ENCODE measurements at regions not wholly inside any gene's neighbourhood (a gene's known extent, or its start where the extent isn't known, plus 50 kb on each side); places are given as distances from the start of the nearest gene placed in this dataset.

- no peaks in the 10 kb centered on the region for H3K36me3 ChIP-seq
- no peaks in the 10 kb centered on the region for H3K27me3 ChIP-seq
- intact Hi-C loops (cut with DNase I), result no loop called here
- no peak for DNase-seq
- ATAC-seq, result no peak
- TF ChIP-seq CTCF (IDR thresholded peaks at IDR 0.05), result no peak
- TF ChIP-seq POLR2A (IDR thresholded peaks at IDR 0.05), result no peak
- no peaks in the 10 kb centered on the region for H3K4me1 ChIP-seq
- no peaks in the 10 kb centered on the region for H3K9me3 ChIP-seq
- no peak overlapping the region for H3K4me3 ChIP-seq
- no peak overlapping the region for H3K27ac ChIP-seq
- 87% methylated on average over 7 of the region's 14 CpGs for WGBS (ENCODE audit: insufficient coverage, low coverage, low lambda C conversion rate, missing lambda C conversion rate)
Observed at GRCh38 chr9:126128494-126129142, 198.0 kb upstream of the MVB12B start.

GRCh38 chr9:126131066-126132010 is 195.3 kb upstream of the MVB12B start:
- ATAC-seq (no peak), DNase-seq (no peak)
- no peaks in the 10 kb centered on the region for H3K9me3 ChIP-seq
- H3K4me1 ChIP-seq, result no peaks in the 10 kb centered on the region
- 50% methylated on average over 2 of the region's 16 CpGs for WGBS (ENCODE audit: insufficient coverage, low coverage, low lambda C conversion rate, missing lambda C conversion rate)
- no peak overlapping the region for H3K4me3 ChIP-seq
- H3K27me3 ChIP-seq, result no peaks in the 10 kb centered on the region
- no peaks in the 10 kb centered on the region for H3K36me3 ChIP-seq
- intact Hi-C loops (cut with DNase I), result no loop called here
- TF ChIP-seq POLR2A (IDR thresholded peaks at IDR 0.05) (no peak), CTCF (IDR thresholded peaks at IDR 0.05) (no peak)
- H3K27ac ChIP-seq, result no peak overlapping the region

DNA sequence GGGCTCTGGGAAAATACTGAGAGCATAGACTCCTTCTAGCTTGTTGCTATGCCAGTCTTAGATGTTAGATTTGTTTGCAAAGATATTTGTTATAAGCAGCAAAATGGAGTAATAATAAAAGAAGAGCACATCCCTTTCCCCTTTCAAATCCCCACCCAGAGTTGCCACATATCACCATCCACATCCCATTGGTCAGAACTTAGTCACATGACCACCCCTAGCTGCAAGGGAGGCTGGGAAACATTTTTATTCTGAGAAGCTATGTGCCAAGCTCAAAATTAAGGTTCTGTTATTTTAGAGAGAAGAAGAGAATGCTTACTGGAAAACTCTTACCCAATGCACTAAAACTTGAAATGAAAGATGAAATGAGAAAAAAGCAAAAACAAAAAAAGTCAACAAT is 193.9 kb upstream of the MVB12B start:
- no peaks in the 10 kb centered on the region for H3K9me3 ChIP-seq
- no peak overlapping the region for H3K27ac ChIP-seq
- no peak overlapping the region for H3K4me3 ChIP-seq
- intact Hi-C loops (cut with DNase I), result no loop called here
- H3K36me3 ChIP-seq, result no peaks in the 10 kb centered on the region
- H3K27me3 ChIP-seq, result no peaks in the 10 kb centered on the region
- TF ChIP-seq POLR2A (IDR thresholded peaks at IDR 0.05), result no peak
- no peak for TF ChIP-seq CTCF (IDR thresholded peaks at IDR 0.05)
- DNase-seq (no peak), ATAC-seq (no peak)
- no peaks in the 10 kb centered on the region for H3K4me1 ChIP-seq

GRCh38 chr9:126144196-126144595 is 182.4 kb upstream of the MVB12B start:
- WGBS (ENCODE audit: insufficient coverage, low coverage, low lambda C conversion rate, missing lambda C conversion rate), result 70% methylated on average over 1 of the region's 1 CpG
- Histone ChIP-seq H3K4me3 (no peak overlapping the region), H3K36me3 (no peaks in the 10 kb centered on the region), H3K27me3 (no peaks in the 10 kb centered on the region), H3K27ac (no peak overlapping the region), H3K9me3 (no peaks in the 10 kb centered on the region), H3K4me1 (peaks cover 0 to 8% (median 3%) of the 10 kb centered on the region in 4 donors)
- DNase-seq (no peak), ATAC-seq (no peak)
- TF ChIP-seq CTCF (IDR thresholded peaks at IDR 0.05) (no peak), POLR2A (IDR thresholded peaks at IDR 0.05) (no peak)
- intact Hi-C loops (cut with DNase I), result no loop called here

Data from right lobe of liver (tissue), 6 donors.